Ascending aorta (tissue), 2 donors: ENCODE measurements at regions not wholly inside any gene's neighbourhood (a gene's known extent, or its start where the extent isn't known, plus 50 kb on each side); places are given as distances from the start of the nearest gene placed in this dataset.

Experiments used
- DNase-seq, 2 donors: peaks; one replicate each; pipeline ENCODE4 v3.0.0-alpha.2; 2019; ENCODE audit warnings: low spot score in 2 of 2
- H3K27ac ChIP-seq, 2 donors: fragments of 200-600 bp; sonication (generic); one replicate each; pipeline ENCODE4 v1.5.1; 2016 to 2017; ENCODE audit warnings: mild to moderate bottlenecking in 1 of 2
- H3K27me3 ChIP-seq: fragments of 200-600 bp; sonication (generic); one replicate; pipeline ENCODE4 v1.5.1; 2017
- H3K36me3 ChIP-seq, 2 donors: fragments of 200-600 bp; sonication (generic); one replicate each; pipeline ENCODE4 v1.5.1; 2016
- H3K4me1 ChIP-seq, 2 donors: fragments of 200-600 bp; sonication (generic); one replicate each; pipeline ENCODE4 v1.5.1; 2016 to 2017; ENCODE audit warnings: mild to moderate bottlenecking in 1 of 2
- H3K4me3 ChIP-seq, 2 donors: fragments of 200-600 bp; sonication (generic); one replicate each; pipeline ENCODE4 v1.5.1; 2016 to 2017; ENCODE audit warnings: mild to moderate bottlenecking in 1 of 2
- H3K9me3 ChIP-seq, 2 donors: fragments of 200-600 bp; sonication (generic); one replicate each; pipeline ENCODE4 v1.5.1; 2016
- intact Hi-C: fragments of 100-400 bp; cut with DNase I; formaldehyde crosslinking; loops from one replicate; pipeline ENCODE4 v1.15.1; 2023
- TF ChIP-seq, protein P1 (sequence below), 3 experiments: fragments of 200-600 bp in 2 of 3; fragments of 450-650 bp in 1 of 3; sonication (generic) in 2 of 3; IDR thresholded peaks; one replicate each; pipeline ENCODE4 v1.5.1; 2016 to 2019; ENCODE audit warnings: antibody characterized with exemption in 3 of 3, mild to moderate bottlenecking in 1 of 3, moderate library complexity in 1 of 3

DNA sequence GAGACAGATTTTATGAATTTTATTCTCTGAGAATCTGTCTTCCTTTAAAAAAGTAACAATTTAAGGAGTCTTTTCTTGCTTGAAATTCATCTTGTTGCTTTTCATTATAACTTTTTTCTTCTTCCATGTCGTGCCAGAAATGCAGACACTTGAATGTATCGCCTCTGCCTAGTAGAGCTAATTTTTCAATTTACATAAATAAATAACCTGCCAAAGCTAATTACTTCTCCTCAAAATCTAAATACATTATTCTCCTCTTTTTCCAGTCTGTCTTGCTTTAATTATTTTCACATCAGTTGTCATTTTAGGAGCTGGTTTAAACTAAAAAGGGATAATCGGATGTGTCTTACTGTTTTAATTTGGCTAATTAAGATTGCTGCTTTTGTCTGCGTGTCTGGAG, 711.1 kb upstream of the SEL1L start:
- TF ChIP-seq, protein P1, sequence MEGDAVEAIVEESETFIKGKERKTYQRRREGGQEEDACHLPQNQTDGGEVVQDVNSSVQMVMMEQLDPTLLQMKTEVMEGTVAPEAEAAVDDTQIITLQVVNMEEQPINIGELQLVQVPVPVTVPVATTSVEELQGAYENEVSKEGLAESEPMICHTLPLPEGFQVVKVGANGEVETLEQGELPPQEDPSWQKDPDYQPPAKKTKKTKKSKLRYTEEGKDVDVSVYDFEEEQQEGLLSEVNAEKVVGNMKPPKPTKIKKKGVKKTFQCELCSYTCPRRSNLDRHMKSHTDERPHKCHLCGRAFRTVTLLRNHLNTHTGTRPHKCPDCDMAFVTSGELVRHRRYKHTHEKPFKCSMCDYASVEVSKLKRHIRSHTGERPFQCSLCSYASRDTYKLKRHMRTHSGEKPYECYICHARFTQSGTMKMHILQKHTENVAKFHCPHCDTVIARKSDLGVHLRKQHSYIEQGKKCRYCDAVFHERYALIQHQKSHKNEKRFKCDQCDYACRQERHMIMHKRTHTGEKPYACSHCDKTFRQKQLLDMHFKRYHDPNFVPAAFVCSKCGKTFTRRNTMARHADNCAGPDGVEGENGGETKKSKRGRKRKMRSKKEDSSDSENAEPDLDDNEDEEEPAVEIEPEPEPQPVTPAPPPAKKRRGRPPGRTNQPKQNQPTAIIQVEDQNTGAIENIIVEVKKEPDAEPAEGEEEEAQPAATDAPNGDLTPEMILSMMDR (IDR thresholded peaks at IDR 0.05) = no peak
- Histone ChIP-seq H3K4me1 (no peaks in the 10 kb centered on the region), H3K9me3 (no peaks in the 10 kb centered on the region), H3K4me3 (no peak overlapping the region), H3K27ac (no peak overlapping the region), H3K27me3 (no peaks in the 10 kb centered on the region), H3K36me3 (no peaks in the 10 kb centered on the region)
- DNase-seq = no peak
- intact Hi-C loops = no loop called here

DNA sequence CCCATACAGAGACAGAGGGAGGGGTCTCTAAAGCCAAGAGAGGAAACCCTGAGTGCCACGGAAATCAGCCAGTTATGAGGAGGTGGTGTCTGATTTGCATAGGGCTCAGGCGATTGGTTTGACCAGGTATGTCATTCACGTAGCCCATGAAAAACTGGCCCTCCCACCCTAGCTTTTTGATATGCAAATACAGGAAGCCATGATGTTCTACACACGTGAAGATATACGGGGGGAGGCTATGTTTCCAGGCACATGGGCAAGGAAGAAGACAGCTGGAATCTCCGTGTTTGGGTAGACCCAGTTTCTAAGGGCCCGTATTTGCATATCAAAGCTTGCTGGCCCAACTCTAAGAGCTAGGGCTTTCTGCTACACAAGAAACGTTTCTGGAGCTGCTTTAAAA, 717.8 kb upstream of the SEL1L start:
- intact Hi-C loops = no loop called here
- Histone ChIP-seq H3K4me1 (no peaks in the 10 kb centered on the region), H3K27me3 (no peaks in the 10 kb centered on the region), H3K27ac (no peak overlapping the region), H3K4me3 (no peak overlapping the region), H3K36me3 (no peaks in the 10 kb centered on the region), H3K9me3 (no peaks in the 10 kb centered on the region)
- no peak for DNase-seq
- TF ChIP-seq, protein P1 (IDR thresholded peaks at IDR 0.05) = no peak

DNA sequence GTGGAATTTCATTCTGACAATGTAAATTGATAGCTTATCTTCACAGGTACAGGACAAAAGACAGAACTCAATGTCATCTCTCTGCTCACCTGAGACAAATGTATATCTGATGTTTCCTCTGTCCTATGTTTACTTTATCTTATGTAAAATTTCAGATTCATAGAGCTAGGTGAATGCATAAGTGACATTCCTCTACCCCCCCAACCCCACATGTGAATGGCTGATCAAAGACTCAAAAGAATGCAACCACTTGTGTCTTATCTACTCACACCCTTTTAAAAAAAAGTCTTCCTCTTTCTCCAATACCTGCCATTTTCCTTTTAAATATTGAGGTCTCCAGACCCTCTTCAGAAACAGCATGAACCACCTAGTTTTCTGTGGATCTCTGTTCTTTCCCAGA, 736.6 kb upstream of the SEL1L start:
- TF ChIP-seq, protein P1 (IDR thresholded peaks at IDR 0.05) = no peak
- Histone ChIP-seq H3K27ac (no peak overlapping the region), H3K4me3 (no peak overlapping the region), H3K4me1 (no peaks in the 10 kb centered on the region), H3K9me3 (no peaks in the 10 kb centered on the region), H3K27me3 (no peaks in the 10 kb centered on the region), H3K36me3 (no peaks in the 10 kb centered on the region)
- no peak for DNase-seq
- intact Hi-C loops = no loop called here

DNA sequence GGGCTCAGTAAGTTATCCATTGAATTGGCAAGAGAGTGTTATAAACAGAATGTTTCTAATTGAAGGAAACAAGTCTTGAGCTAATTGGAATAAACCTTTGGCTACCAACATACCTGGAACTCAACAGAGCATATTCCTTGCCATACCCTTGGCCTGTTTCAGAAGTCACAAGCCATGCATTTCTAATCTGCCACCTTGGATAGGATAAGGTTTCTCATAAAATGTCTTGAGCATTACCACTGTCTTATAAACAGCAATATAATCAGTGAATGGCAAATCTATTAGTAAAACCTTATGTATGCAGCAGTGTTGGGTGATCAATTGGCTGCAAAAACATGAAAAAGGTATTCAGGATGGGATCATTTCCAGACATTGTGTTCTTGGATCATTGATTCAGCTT, 765.2 kb upstream of the SEL1L start:
- intact Hi-C loops = no loop called here
- no peak overlapping the region for H3K27ac ChIP-seq
- no peaks in the 10 kb centered on the region for H3K36me3 ChIP-seq
- TF ChIP-seq, protein P1 (IDR thresholded peaks at IDR 0.05) = no peak
- no peak for DNase-seq
- H3K4me1 ChIP-seq = no peaks in the 10 kb centered on the region
- H3K27me3 ChIP-seq = no peaks in the 10 kb centered on the region
- H3K4me3 ChIP-seq = no peak overlapping the region
- H3K9me3 ChIP-seq = no peaks in the 10 kb centered on the region

DNA sequence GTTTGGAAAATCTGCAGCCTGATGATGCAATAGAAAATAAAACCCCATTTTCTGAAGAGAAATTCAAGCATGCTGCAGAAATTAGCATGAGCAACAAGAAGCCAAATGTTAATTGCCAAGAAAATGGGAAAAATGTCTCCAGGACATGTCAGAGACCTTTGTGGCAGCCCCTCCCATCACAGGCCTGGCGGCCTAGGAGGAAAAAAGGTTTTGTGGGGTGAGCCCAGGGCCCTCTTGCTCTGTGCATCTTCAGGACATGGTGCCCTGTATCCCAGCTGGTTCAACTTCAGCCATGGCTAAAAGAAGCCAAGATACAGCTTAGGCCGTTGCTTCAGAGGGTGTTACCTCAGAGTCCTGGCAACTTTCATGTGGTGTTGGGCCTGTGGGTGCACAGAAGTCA, 775.5 kb upstream of the SEL1L start:
- DNase-seq = no peak
- intact Hi-C loops = no loop called here
- Histone ChIP-seq H3K36me3 (no peaks in the 10 kb centered on the region), H3K4me1 (peaks cover 0 to 2% of the 10 kb centered on the region in 2 donors), H3K27ac (no peak overlapping the region), H3K27me3 (no peaks in the 10 kb centered on the region), H3K9me3 (peaks cover 0 to 3% of the 10 kb centered on the region in 2 donors), H3K4me3 (no peak overlapping the region)
- TF ChIP-seq, protein P1 (IDR thresholded peaks at IDR 0.05) = no peak

DNA sequence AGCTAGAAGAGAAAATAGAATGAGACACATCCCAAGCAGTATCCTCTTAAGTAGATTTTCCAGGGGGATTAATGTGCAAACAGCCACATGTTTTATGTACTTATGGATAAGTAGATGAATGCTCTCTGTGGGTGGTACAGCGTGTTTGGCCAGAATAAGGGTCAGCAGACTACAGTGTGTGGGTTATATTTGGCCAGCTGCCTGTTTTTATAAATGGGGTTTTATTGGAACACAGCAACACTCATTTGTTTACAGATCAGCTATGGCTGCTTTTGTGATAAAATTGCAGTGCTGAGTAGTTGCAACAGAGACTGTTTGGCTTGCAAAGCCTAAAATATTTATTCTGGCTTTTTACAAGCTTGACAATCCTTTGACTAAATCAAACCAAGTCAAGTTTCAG, 780.2 kb upstream of the SEL1L start:
- TF ChIP-seq, protein P1 (IDR thresholded peaks at IDR 0.05) = no peak
- Histone ChIP-seq H3K4me1 (peaks cover 0 to 2% of the 10 kb centered on the region in 2 donors), H3K9me3 (peaks cover 0 to 3% of the 10 kb centered on the region in 2 donors), H3K4me3 (no peak overlapping the region), H3K36me3 (no peaks in the 10 kb centered on the region), H3K27me3 (no peaks in the 10 kb centered on the region), H3K27ac (no peak overlapping the region)
- intact Hi-C loops = no loop called here
- DNase-seq = no peak
